GM18511 (cell line): ENCODE measurements at regions not wholly inside any gene's neighbourhood (a gene's known extent, or its start where the extent isn't known, plus 50 kb on each side); places are given as distances from the start of the nearest gene placed in this dataset.

Experiments used
- ATAC-seq: cut with Tn5 transposase; IDR thresholded peaks from one replicate; pipeline ENCODE4 v1.9.1; 2021; ENCODE audit warnings: mild to moderate bottlenecking, moderate library complexity; ENCODE audit not compliant: unreplicated experiment

GRCh38 chr1:39085174-39085573 is 59.0 kb downstream of the NDUFS5 start:
- ATAC-seq: no peak

GRCh38 chr1:39086386-39086785 is 60.2 kb downstream of the NDUFS5 start:
- ATAC-seq: no peak

GRCh38 chr1:39086865-39087409 is 60.8 kb downstream of the NDUFS5 start:
- ATAC-seq: no peak

GRCh38 chr1:39087435-39087834 is 61.3 kb downstream of the NDUFS5 start:
- no peak for ATAC-seq

- no peak for ATAC-seq
Measured at GRCh38 chr1:39088658-39089057, 62.5 kb downstream of the NDUFS5 start.

- no peak for ATAC-seq
Measured at GRCh38 chr1:39089931-39090521, 63.9 kb downstream of the NDUFS5 start.

GRCh38 chr1:39090757-39091380 is 64.7 kb downstream of the NDUFS5 start:
- no peak for ATAC-seq

GRCh38 chr1:39091845-39092645 is 65.9 kb downstream of the NDUFS5 start:
- ATAC-seq: no peak

GRCh38 chr1:39094685-39095084 is 68.5 kb downstream of the NDUFS5 start:
- no peak for ATAC-seq

GRCh38 chr1:39098546-39099250 is 72.5 kb downstream of the NDUFS5 start:
- ATAC-seq: no peak

GRCh38 chr1:39102537-39103327 is 76.6 kb downstream of the NDUFS5 start:
- ATAC-seq: peak; percentile 36

GRCh38 chr1:39103328-39104157 is 77.4 kb downstream of the NDUFS5 start:
- ATAC-seq: peak; percentile 15

GRCh38 chr1:39104158-39105060 is 78.3 kb downstream of the NDUFS5 start:
- ATAC-seq: no peak

- ATAC-seq: peak; percentile 43
Measured at GRCh38 chr1:39105061-39105840, 79.1 kb downstream of the NDUFS5 start.

- peak; percentile 34 for ATAC-seq
Measured at GRCh38 chr1:39105841-39106765, 80.0 kb downstream of the NDUFS5 start.

- ATAC-seq: no peak
Measured at GRCh38 chr1:39106801-39107327, 80.7 kb downstream of the NDUFS5 start.
